K562 (cell line): ENCODE measurements at regions not wholly inside any gene's neighbourhood (a gene's known extent, or its start where the extent isn't known, plus 50 kb on each side); places are given as distances from the start of the nearest gene placed in this dataset.

Experiments used
- ATAC-seq: fragments of 200-7000 bp; cut with Tn5 transposase; 3 replicates; pipeline ENCODE4 v1.9.1; 2020; ENCODE audit warnings: moderate library complexity
- BruUV-seq: library from RNA; stranded (reverse); fragments of 400-500 nt; replicated peaks from 2 replicates; lab custom pipeline; 2021; lab: Mats Ljungman, UMichigan
- CTCF ChIA-PET: fragments of 300-600 bp; formaldehyde crosslinking; extraction: SDS; loops from one replicate; lab custom pipeline; 2021; ENCODE audit warnings: low intra/inter-chr PET ratio; lab: Yijun Ruan, JAX
- POLR2A ChIA-PET: fragments of 300-600, 350-650 bp; sonication (Branson Sonifier 250); formaldehyde crosslinking; extraction: SDS; loops from one replicate; lab custom pipeline; 2021; ENCODE audit warnings: antibody characterized with exemption, inconsistent platforms; lab: Yijun Ruan, JAX
- DNase-seq, 4 experiments: peaks; one replicate each; pipeline versions ENCODE4 v3.0.0 to v3.0.0-alpha.2; 2011 to 2018; ENCODE audit warnings: low spot score in 3 of 4, mixed read lengths in 3 of 4; ENCODE audit errors: extremely low read depth in 1 of 4
- FAIRE-seq: peaks from 2 replicates; lab custom pipeline; 2011; peaks lifted over from hg19 to GRCh38; lab: Jason Lieb, UNC
- H2AFZ ChIP-seq: 2 replicates; pipeline ENCODE4 v1.6.0; 2011; ENCODE audit warnings: low read depth, low read length, control low read depth, inconsistent platforms
- H3K27ac ChIP-seq: fragments of 200-600 bp; 3 replicates; pipeline ENCODE4 v1.8.0; 2011; ENCODE audit warnings: low read depth, mild to moderate bottlenecking, control low read depth, inconsistent platforms, low read length, moderate library complexity, mixed read lengths; ENCODE audit errors: extremely low read depth
- H3K27me3 ChIP-seq, 2 experiments: fragments of 300-600 bp in 1 of 2; 2 replicates in 1 of 2; 3 replicates in 1 of 2; pipeline versions ENCODE4 v1.6.0 to v1.8.0; 2011; ENCODE audit warnings: inconsistent platforms in 2 of 2, low read length in 2 of 2, mild to moderate bottlenecking in 1 of 2, mixed read lengths in 1 of 2, moderate library complexity in 1 of 2; ENCODE audit not compliant: control insufficient read depth in 2 of 2, insufficient read depth in 2 of 2
- H3K36me3 ChIP-seq: fragments of 300-600 bp; 3 replicates; pipeline ENCODE4 v1.8.0; 2011; ENCODE audit warnings: mild to moderate bottlenecking, low read length, inconsistent platforms; ENCODE audit not compliant: control insufficient read depth, insufficient read depth
- H3K4me1 ChIP-seq, 2 experiments: fragments of 200-600 bp in 1 of 2; replicated peaks in 1 of 2; 2 replicates in 1 of 2; 3 replicates in 1 of 2; pipeline versions ENCODE4 v1.5.1 to v1.8.0; 2011; ENCODE audit warnings: inconsistent platforms in 2 of 2, low read length in 2 of 2, mild to moderate bottlenecking in 1 of 2, mixed read lengths in 1 of 2, moderate library complexity in 1 of 2; ENCODE audit not compliant: control insufficient read depth in 2 of 2, insufficient read depth in 2 of 2
- H3K4me2 ChIP-seq: 2 replicates; pipeline ENCODE4 v1.6.1; 2011; ENCODE audit warnings: low read length, control low read depth, inconsistent platforms, mixed read lengths; ENCODE audit not compliant: insufficient read depth
- H3K4me3 ChIP-seq: fragments of 200-600 bp; sonication (generic), shearing (Covaris generic); 2 replicates; pipeline ENCODE4 v1.5.1; 2016; ENCODE audit warnings: control low read depth, inconsistent platforms
- H3K79me2 ChIP-seq: fragments of 200-600 bp; 3 replicates; pipeline ENCODE4 v1.8.0; 2011; ENCODE audit warnings: low read length, inconsistent platforms; ENCODE audit not compliant: control insufficient read depth, insufficient read depth
- H3K9ac ChIP-seq, 2 experiments: 2 replicates each; pipeline versions ENCODE4 v1.6.0 to v1.6.1; 2011; ENCODE audit warnings: low read depth in 2 of 2, low read length in 2 of 2, control low read depth in 1 of 2, inconsistent platforms in 1 of 2, mild to moderate bottlenecking in 1 of 2, mixed read lengths in 1 of 2; ENCODE audit not compliant: insufficient read depth in 1 of 2
- H3K9me1 ChIP-seq: one replicate; pipeline ENCODE4 v1.6.0; 2011; ENCODE audit warnings: inconsistent platforms, mild to moderate bottlenecking, low read length, moderate library complexity; ENCODE audit not compliant: control insufficient read depth, insufficient read depth
- H3K9me3 ChIP-seq: replicated peaks from 2 replicates; pipeline ENCODE4 v1.5.1; 2011; ENCODE audit warnings: low read depth, low read length, inconsistent platforms; ENCODE audit not compliant: control insufficient read depth, insufficient read depth
- H4K20me1 ChIP-seq: replicated peaks from 2 replicates; pipeline ENCODE4 v1.6.1; 2011; ENCODE audit warnings: low read length, inconsistent platforms, mixed read lengths; ENCODE audit not compliant: control insufficient read depth, insufficient read depth
- DMBX1 ChIP-seq: fragments of 250-450 bp; sonication (Bioruptor Pico); IDR thresholded peaks from 2 replicates; pipeline ENCODE4 v1.8.0; 2022; ENCODE audit warnings: inconsistent platforms, mild to moderate bottlenecking, moderate library complexity, borderline replicate concordance
- LARP7 ChIP-seq: fragments of 450-650 bp; IDR thresholded peaks from 2 replicates; pipeline ENCODE4 v1.6.1; 2016
- RREB1 ChIP-seq: fragments of 250-450 bp; sonication (Bioruptor Pico); IDR thresholded peaks from 2 replicates; pipeline ENCODE4 v1.4.0; 2020
- U2AF1 ChIP-seq: fragments of 200-400 bp; formaldehyde crosslinking; optimal IDR thresholded peaks from 2 replicates; pipeline ENCODE3; 2017; ENCODE audit warnings: mild to moderate bottlenecking, low read depth, low read length, moderate library complexity
- ZNF12 ChIP-seq: sonication (generic); formaldehyde crosslinking; IDR thresholded peaks from 2 replicates; pipeline ENCODE4 v1.4.0; 2020; ENCODE audit warnings: mild to moderate bottlenecking, missing genetic modification reagents
- ZNF830 ChIP-seq: fragments of 250-450 bp; sonication (Bioruptor Pico); IDR thresholded peaks from 2 replicates; pipeline ENCODE4 v1.5.0; 2021; ENCODE audit warnings: mild to moderate bottlenecking
- WGBS: fragments of 100-300 bp; shearing (Covaris generic); methylation state at CpG from one replicate; pipeline ENCODE4 v1.1.6; 2016; ENCODE audit warnings: low coverage, mixed read lengths; ENCODE audit not compliant: insufficient coverage; ENCODE audit errors: missing lambda C conversion rate; 5-methylcytosine and 5-hydroxymethylcytosine counted together
- in situ Hi-C: fragments of 300-500 bp; cut with MboI; formaldehyde crosslinking; loops from 4 replicates; pipeline ENCODE4 v1.15.0; 2018; ENCODE audit warnings: inconsistent platforms, mixed read lengths
- intact Hi-C: fragments of 100-400 bp; cut with micrococcal nuclease; formaldehyde crosslinking; loops from 2 replicates; pipeline ENCODE4 v1.14.2; 2022
- TF ChIP-seq, protein P1 (sequence below): IDR thresholded peaks from 2 replicates; pipeline ENCODE4 v1.6.1; 2011; ENCODE audit warnings: borderline replicate concordance, low read depth, mild to moderate bottlenecking, moderate library complexity, low read length; ENCODE audit not compliant: insufficient read depth, poor library complexity, severe bottlenecking
- TF ChIP-seq, protein P2 (sequence below): sonication (generic); formaldehyde crosslinking; IDR thresholded peaks from 2 replicates; pipeline ENCODE4 v1.8.1; 2023; ENCODE audit warnings: missing genetic modification reagents, mild to moderate bottlenecking, borderline replicate concordance

- Histone ChIP-seq H3K4me2 (no peak overlapping the region), H3K79me2 (no peaks in the 10 kb centered on the region), H4K20me1 (no peaks in the 10 kb centered on the region), H3K27ac (no peak overlapping the region), H3K9ac (no peak overlapping the region), H2AFZ (no peak overlapping the region), H3K9me3 (no peaks in the 10 kb centered on the region), H3K36me3 (no peaks in the 10 kb centered on the region), H3K27me3 (peaks cover 7 to 13% of the 10 kb centered on the region in 2 experiments; a peak in 4 of 5 replicates), H3K4me3 (no peak overlapping the region), H3K4me1 (no peaks in the 10 kb centered on the region), H3K9me1 (no peaks in the 10 kb centered on the region)
- WGBS: 0% methylated on average over 4 of the region's 4 CpGs
- FAIRE-seq (no peak), ATAC-seq (no peak), DNase-seq (no peak)
- in situ Hi-C loops (no loop called here), intact Hi-C loops (no loop called here)
- ChIA-PET CTCF (no interaction called here), POLR2A (interaction anchor here (0.5 kb wide), 1 partner anchor 890 kb away, joined by 4 read pairs; no protein-coding TSS in a partner anchor)
- TF ChIP-seq, protein P1, sequence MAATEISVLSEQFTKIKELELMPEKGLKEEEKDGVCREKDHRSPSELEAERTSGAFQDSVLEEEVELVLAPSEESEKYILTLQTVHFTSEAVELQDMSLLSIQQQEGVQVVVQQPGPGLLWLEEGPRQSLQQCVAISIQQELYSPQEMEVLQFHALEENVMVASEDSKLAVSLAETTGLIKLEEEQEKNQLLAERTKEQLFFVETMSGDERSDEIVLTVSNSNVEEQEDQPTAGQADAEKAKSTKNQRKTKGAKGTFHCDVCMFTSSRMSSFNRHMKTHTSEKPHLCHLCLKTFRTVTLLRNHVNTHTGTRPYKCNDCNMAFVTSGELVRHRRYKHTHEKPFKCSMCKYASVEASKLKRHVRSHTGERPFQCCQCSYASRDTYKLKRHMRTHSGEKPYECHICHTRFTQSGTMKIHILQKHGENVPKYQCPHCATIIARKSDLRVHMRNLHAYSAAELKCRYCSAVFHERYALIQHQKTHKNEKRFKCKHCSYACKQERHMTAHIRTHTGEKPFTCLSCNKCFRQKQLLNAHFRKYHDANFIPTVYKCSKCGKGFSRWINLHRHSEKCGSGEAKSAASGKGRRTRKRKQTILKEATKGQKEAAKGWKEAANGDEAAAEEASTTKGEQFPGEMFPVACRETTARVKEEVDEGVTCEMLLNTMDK: no peak
- TF ChIP-seq DMBX1 (CRISPR knock-in tag): no peak
- TF ChIP-seq ZNF830: no peak
- TF ChIP-seq RREB1: no peak
- TF ChIP-seq, protein P2, sequence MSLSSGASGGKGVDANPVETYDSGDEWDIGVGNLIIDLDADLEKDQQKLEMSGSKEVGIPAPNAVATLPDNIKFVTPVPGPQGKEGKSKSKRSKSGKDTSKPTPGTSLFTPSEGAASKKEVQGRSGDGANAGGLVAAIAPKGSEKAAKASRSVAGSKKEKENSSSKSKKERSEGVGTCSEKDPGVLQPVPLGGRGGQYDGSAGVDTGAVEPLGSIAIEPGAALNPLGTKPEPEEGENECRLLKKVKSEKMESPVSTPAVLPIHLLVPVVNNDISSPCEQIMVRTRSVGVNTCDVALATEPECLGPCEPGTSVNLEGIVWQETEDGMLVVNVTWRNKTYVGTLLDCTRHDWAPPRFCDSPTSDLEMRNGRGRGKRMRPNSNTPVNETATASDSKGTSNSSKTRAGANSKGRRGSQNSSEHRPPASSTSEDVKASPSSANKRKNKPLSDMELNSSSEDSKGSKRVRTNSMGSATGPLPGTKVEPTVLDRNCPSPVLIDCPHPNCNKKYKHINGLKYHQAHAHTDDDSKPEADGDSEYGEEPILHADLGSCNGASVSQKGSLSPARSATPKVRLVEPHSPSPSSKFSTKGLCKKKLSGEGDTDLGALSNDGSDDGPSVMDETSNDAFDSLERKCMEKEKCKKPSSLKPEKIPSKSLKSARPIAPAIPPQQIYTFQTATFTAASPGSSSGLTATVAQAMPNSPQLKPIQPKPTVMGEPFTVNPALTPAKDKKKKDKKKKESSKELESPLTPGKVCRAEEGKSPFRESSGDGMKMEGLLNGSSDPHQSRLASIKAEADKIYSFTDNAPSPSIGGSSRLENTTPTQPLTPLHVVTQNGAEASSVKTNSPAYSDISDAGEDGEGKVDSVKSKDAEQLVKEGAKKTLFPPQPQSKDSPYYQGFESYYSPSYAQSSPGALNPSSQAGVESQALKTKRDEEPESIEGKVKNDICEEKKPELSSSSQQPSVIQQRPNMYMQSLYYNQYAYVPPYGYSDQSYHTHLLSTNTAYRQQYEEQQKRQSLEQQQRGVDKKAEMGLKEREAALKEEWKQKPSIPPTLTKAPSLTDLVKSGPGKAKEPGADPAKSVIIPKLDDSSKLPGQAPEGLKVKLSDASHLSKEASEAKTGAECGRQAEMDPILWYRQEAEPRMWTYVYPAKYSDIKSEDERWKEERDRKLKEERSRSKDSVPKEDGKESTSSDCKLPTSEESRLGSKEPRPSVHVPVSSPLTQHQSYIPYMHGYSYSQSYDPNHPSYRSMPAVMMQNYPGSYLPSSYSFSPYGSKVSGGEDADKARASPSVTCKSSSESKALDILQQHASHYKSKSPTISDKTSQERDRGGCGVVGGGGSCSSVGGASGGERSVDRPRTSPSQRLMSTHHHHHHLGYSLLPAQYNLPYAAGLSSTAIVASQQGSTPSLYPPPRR (CRISPR knock-in tag): no peak
- TF ChIP-seq LARP7: no peak
- TF ChIP-seq U2AF1: no peak
- TF ChIP-seq ZNF12 (CRISPR knock-in tag): no peak
- BruUV-seq: no TSS peak
Measured at GRCh38 chr5:10892911-10893215, 131.8 kb upstream of the DAP start.
